HG03196 (cell line): ENCODE measurements at regions not wholly inside any gene's neighbourhood (a gene's known extent, or its start where the extent isn't known, plus 50 kb on each side); places are given as distances from the start of the nearest gene placed in this dataset.
"Not testable (repeated sequence)": the region's sequence is repeated elsewhere in the genome, so short reads cannot be mapped to it uniquely, and the experiment has no call there.

Source experiments
- ATAC-seq: cut with Tn5 transposase; IDR thresholded peaks from one replicate; pipeline ENCODE4 v1.9.1; 2021; ENCODE audit not compliant: unreplicated experiment

GRCh38 chr14:51573607-51574006 lies 78.1 kb upstream of the FRMD6 start:
- no peak for ATAC-seq

- no peak for ATAC-seq
These were observed 77.7 kb upstream of the FRMD6 start for GRCh38 chr14:51574009-51574408.

GRCh38 chr14:51575349-51576116 lies 76.2 kb upstream of the FRMD6 start:
- no peak for ATAC-seq

- no peak for ATAC-seq
These were observed 75.6 kb upstream of the FRMD6 start for GRCh38 chr14:51576117-51576430.

GRCh38 chr14:51576879-51577278 lies 74.8 kb upstream of the FRMD6 start:
- no peak for ATAC-seq

- no peak for ATAC-seq
These were observed 72.9 kb upstream of the FRMD6 start for GRCh38 chr14:51578853-51579252.

GRCh38 chr14:51581017-51581881 lies 70.5 kb upstream of the FRMD6 start:
- ATAC-seq: no peak

- ATAC-seq: no peak
These were observed 69.3 kb upstream of the FRMD6 start for GRCh38 chr14:51582437-51582836.

GRCh38 chr14:51585055-51585454 lies 66.7 kb upstream of the FRMD6 start:
- ATAC-seq: no peak

GRCh38 chr14:51592836-51593235 lies 58.9 kb upstream of the FRMD6 start:
- no peak for ATAC-seq

GRCh38 chr14:51593397-51593796 lies 58.3 kb upstream of the FRMD6 start:
- ATAC-seq: no peak

- ATAC-seq: no peak
These were observed 55.7 kb upstream of the FRMD6 start for GRCh38 chr14:51595881-51596455.

- ATAC-seq: no peak
These were observed 55.1 kb upstream of the FRMD6 start for GRCh38 chr14:51596488-51597117.

- ATAC-seq: no peak
These were observed 54.3 kb upstream of the FRMD6 start for GRCh38 chr14:51597261-51598001.

- ATAC-seq: not testable (repeated sequence)
These were observed 52.6 kb upstream of the FRMD6 start for GRCh38 chr14:51598924-51599600.

- ATAC-seq: no peak
These were observed 51.1 kb upstream of the FRMD6 start for GRCh38 chr14:51600658-51601057.
